SU-DHL-6 (cell line): ENCODE measurements at regions not wholly inside any gene's neighbourhood (a gene's known extent, or its start where the extent isn't known, plus 50 kb on each side); places are given as distances from the start of the nearest gene placed in this dataset.

Experiments
- H2AFZ ChIP-seq: fragments of 200-600 bp; sonication (generic); 2 replicates; pipeline ENCODE4 v1.6.1; 2014; ENCODE audit warnings: low read depth, mild to moderate bottlenecking, moderate library complexity, mixed read lengths, antibody characterized with exemption, low read length; ENCODE audit not compliant: severe bottlenecking
- H3F3A ChIP-seq: fragments of 200-600 bp; shearing (Covaris generic); 2 replicates; pipeline ENCODE4 v1.6.0; 2016; ENCODE audit warnings: antibody characterized with exemption, mild to moderate bottlenecking; ENCODE audit not compliant: insufficient read depth
- H3K27ac ChIP-seq: fragments of 200-600 bp; sonication (generic); 2 replicates; pipeline ENCODE4 v1.5.1; 2016; ENCODE audit warnings: low read depth, mild to moderate bottlenecking, low read length, moderate library complexity, mixed read lengths
- H3K27me3 ChIP-seq: fragments of 200-600 bp; sonication (generic), shearing (Covaris generic); 2 replicates; pipeline ENCODE4 v1.6.0; 2014; ENCODE audit warnings: mild to moderate bottlenecking, low read length
- H3K36me3 ChIP-seq: fragments of 200-600 bp; sonication (generic); 2 replicates; pipeline ENCODE4 v1.6.1; 2014; ENCODE audit warnings: mild to moderate bottlenecking, low read length, mixed read lengths
- H3K4me2 ChIP-seq: fragments of 300-600, 200-600 bp; shearing (Covaris generic), sonication (generic); 2 replicates; pipeline ENCODE4 v1.6.0; 2014; ENCODE audit warnings: low read length, low read depth, mild to moderate bottlenecking; ENCODE audit not compliant: poor library complexity, severe bottlenecking
- H3K4me3 ChIP-seq: fragments of 200-600 bp; sonication (generic); 2 replicates; pipeline ENCODE4 v1.5.1; 2014; ENCODE audit warnings: antibody characterized with exemption, low read length, mild to moderate bottlenecking, mixed read lengths; ENCODE audit not compliant: insufficient read depth, poor library complexity, severe bottlenecking
- H3K79me2 ChIP-seq: fragments of 200-600 bp; sonication (generic); 2 replicates; pipeline ENCODE4 v1.6.1; 2014; ENCODE audit warnings: mild to moderate bottlenecking, low read length, moderate library complexity; ENCODE audit not compliant: insufficient read depth
- H3K9ac ChIP-seq: fragments of 200-600 bp; sonication (generic); 2 replicates; pipeline ENCODE4 v1.7.0; 2014; ENCODE audit warnings: mild to moderate bottlenecking, low read length
- H3K9me2 ChIP-seq: fragments of 200-600 bp; sonication (generic); replicated peaks from 2 replicates; pipeline ENCODE4 v1.6.1; 2014; ENCODE audit warnings: low read length; ENCODE audit not compliant: insufficient read depth
- H3K9me3 ChIP-seq: fragments of 200-600 bp; sonication (generic); 2 replicates; pipeline ENCODE4 v1.6.1; 2014; ENCODE audit warnings: low read length, mixed read lengths; ENCODE audit not compliant: insufficient read depth
- H4K20me1 ChIP-seq: fragments of 200-600 bp; sonication (generic); 2 replicates; pipeline ENCODE4 v1.6.1; 2014; ENCODE audit warnings: low read depth, mild to moderate bottlenecking, antibody characterized with exemption, low read length, moderate library complexity, mixed read lengths
- CTCF ChIP-seq: fragments of 200-600 bp; sonication (generic); IDR thresholded peaks from one replicate; pipeline ENCODE4 v1.5.1; 2017; ENCODE audit warnings: antibody characterized with exemption, mild to moderate bottlenecking, low read length, moderate library complexity; ENCODE audit not compliant: insufficient read depth, poor library complexity, severe bottlenecking
- EZH2phosphoT487 ChIP-seq: fragments of 200-600 bp; sonication (generic), shearing (Covaris generic); conservative IDR thresholded peaks from 2 replicates; pipeline ENCODE4 v1.6.1; 2018; ENCODE audit warnings: mild to moderate bottlenecking, antibody characterized with exemption, low read length, moderate library complexity, mixed read lengths

GRCh38 chr12:11535127-11535526, 114.3 kb upstream of the ETV6 start:
- H3K9me2 ChIP-seq = no peaks in the 10 kb centered on the region
- H3K27me3 ChIP-seq = no peaks in the 10 kb centered on the region
- H3K4me3 ChIP-seq = no peak overlapping the region
- H3K9me3 ChIP-seq = no peaks in the 10 kb centered on the region
- no peak overlapping the region for H3K9ac ChIP-seq
- no peaks in the 10 kb centered on the region for H3F3A ChIP-seq
- no peak overlapping the region for H3K4me2 ChIP-seq
- no peaks in the 10 kb centered on the region for H3K79me2 ChIP-seq
- no peaks in the 10 kb centered on the region for H3K36me3 ChIP-seq
- TF ChIP-seq CTCF = no peak
- TF ChIP-seq EZH2phosphoT487 = no peak
- no peak overlapping the region for H3K27ac ChIP-seq
- no peak overlapping the region for H2AFZ ChIP-seq
- no peaks in the 10 kb centered on the region for H4K20me1 ChIP-seq

- Histone ChIP-seq H3K9ac (no peak overlapping the region), H3K27ac (no peak overlapping the region), H3K79me2 (no peaks in the 10 kb centered on the region), H3K9me2 (no peaks in the 10 kb centered on the region), H3K36me3 (no peaks in the 10 kb centered on the region), H3K4me3 (no peak overlapping the region), H2AFZ (no peak overlapping the region), H3K9me3 (no peaks in the 10 kb centered on the region), H3F3A (no peaks in the 10 kb centered on the region), H4K20me1 (no peaks in the 10 kb centered on the region), H3K4me2 (no peak overlapping the region), H3K27me3 (no peaks in the 10 kb centered on the region)
- TF ChIP-seq CTCF (no peak), EZH2phosphoT487 (no peak)
These were observed 110.3 kb upstream of the ETV6 start for GRCh38 chr12:11539156-11539555.

- no peak for TF ChIP-seq CTCF
- TF ChIP-seq EZH2phosphoT487 = no peak
- H3K9me2 ChIP-seq = no peaks in the 10 kb centered on the region
- H3K36me3 ChIP-seq = no peaks in the 10 kb centered on the region
- H3K27ac ChIP-seq = no peak overlapping the region
- no peak overlapping the region for H3K4me2 ChIP-seq
- H2AFZ ChIP-seq = no peak overlapping the region
- H3K27me3 ChIP-seq = no peaks in the 10 kb centered on the region
- H3K4me3 ChIP-seq = no peak overlapping the region
- H4K20me1 ChIP-seq = no peaks in the 10 kb centered on the region
- no peaks in the 10 kb centered on the region for H3F3A ChIP-seq
- H3K79me2 ChIP-seq = no peaks in the 10 kb centered on the region
- H3K9ac ChIP-seq = no peak overlapping the region
- H3K9me3 ChIP-seq = no peaks in the 10 kb centered on the region
These were observed 109.3 kb upstream of the ETV6 start for GRCh38 chr12:11540156-11540555.
